Stimulated activated naive CD8-positive, alpha-beta T cell treated with anti-CD3 and anti-CD28 coated beads, Interleukin-15, amount 100 ng/mL, for 72 hours (primary cell): ENCODE measurements at regions not wholly inside any gene's neighbourhood (a gene's known extent, or its start where the extent isn't known, plus 50 kb on each side); places are given as distances from the start of the nearest gene placed in this dataset.

ENCODE experiments used
- ATAC-seq: fragments of 150-1000 bp; cut with Tn5 transposase; 2 replicates; pipeline ENCODE4 v1.10.0; 2021; ENCODE audit warnings: mild to moderate bottlenecking, moderate library complexity
- DNase-seq, 2 donors: peaks; one replicate each; pipeline ENCODE4 v3.0.0; 2021 to 2022
- H3K27ac Mint-ChIP-seq, 2 donors: one replicate each; pipeline ENCODE4 v1.8.0; 2022; ENCODE audit warnings: mild to moderate bottlenecking in 2 of 2, mixed read lengths in 2 of 2, moderate library complexity in 2 of 2
- H3K27me3 Mint-ChIP-seq: one replicate; pipeline ENCODE4 v1.8.0; 2022; ENCODE audit warnings: mixed read lengths
- H3K4me1 Mint-ChIP-seq: one replicate; pipeline ENCODE4 v1.8.0; 2022; ENCODE audit warnings: mild to moderate bottlenecking, mixed read lengths
- H3K4me3 Mint-ChIP-seq, 2 donors: one replicate each; pipeline ENCODE4 v1.8.0; 2022; ENCODE audit warnings: mild to moderate bottlenecking in 2 of 2, mixed read lengths in 2 of 2, moderate library complexity in 1 of 2
- H3K9me3 Mint-ChIP-seq, 2 donors: one replicate each; pipeline ENCODE4 v1.8.0; 2022; ENCODE audit warnings: mixed read lengths in 2 of 2

DNA sequence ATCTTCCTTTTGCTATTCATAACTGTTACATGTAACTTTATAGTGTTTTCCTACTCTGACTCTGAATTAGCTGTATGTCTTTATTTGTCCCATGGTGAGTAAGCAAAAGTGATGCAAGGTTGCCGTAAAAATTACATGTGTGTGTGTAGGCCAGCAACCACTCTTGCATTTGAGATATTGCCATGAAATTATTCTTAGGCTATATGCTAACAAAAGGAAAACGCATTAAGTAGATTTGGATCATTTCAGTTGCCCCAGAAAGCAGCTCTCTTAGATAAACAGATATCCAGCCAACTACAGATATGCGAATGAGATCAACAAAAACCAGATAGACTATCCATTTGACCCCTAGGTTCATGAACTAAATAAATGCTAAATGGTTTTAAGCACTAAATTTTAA is 73.6 kb downstream of the CYLC2 start:
- DNase-seq (no peak), ATAC-seq (no peak)
- no peaks in the 10 kb centered on the region for H3K27me3 Mint-ChIP-seq
- no peaks in the 10 kb centered on the region for H3K4me1 Mint-ChIP-seq
- no peak overlapping the region for H3K4me3 Mint-ChIP-seq
- H3K27ac Mint-ChIP-seq, result no peak overlapping the region
- peaks cover 0 to under 1% of the 10 kb centered on the region in 2 donors for H3K9me3 Mint-ChIP-seq

- ATAC-seq, result no peak
- no peak for DNase-seq
- Mint-ChIP-seq H3K4me1 (no peaks in the 10 kb centered on the region), H3K27me3 (no peaks in the 10 kb centered on the region), H3K27ac (no peak overlapping the region), H3K9me3 (peaks cover 8 to 9% of the 10 kb centered on the region in 2 donors), H3K4me3 (no peak overlapping the region)
Observed at GRCh38 chr9:103078581-103078980, 83.4 kb downstream of the CYLC2 start.

- no peak overlapping the region for H3K27ac Mint-ChIP-seq
- peaks cover 0 to 7% of the 10 kb centered on the region in 2 donors for H3K9me3 Mint-ChIP-seq
- no peak for ATAC-seq
- no peak for DNase-seq
- H3K4me1 Mint-ChIP-seq, result no peaks in the 10 kb centered on the region
- no peaks in the 10 kb centered on the region for H3K27me3 Mint-ChIP-seq
- H3K4me3 Mint-ChIP-seq, result no peak overlapping the region
Observed at GRCh38 chr9:103082494-103082893, 87.4 kb downstream of the CYLC2 start.

GRCh38 chr9:103089357-103089756 is 94.2 kb downstream of the CYLC2 start:
- no peak for DNase-seq
- H3K27me3 Mint-ChIP-seq, result no peaks in the 10 kb centered on the region
- no peak for ATAC-seq
- no peak overlapping the region for H3K27ac Mint-ChIP-seq
- H3K4me3 Mint-ChIP-seq, result no peak overlapping the region
- H3K4me1 Mint-ChIP-seq, result no peaks in the 10 kb centered on the region
- H3K9me3 Mint-ChIP-seq, result peaks cover 0 to 7% of the 10 kb centered on the region in 2 donors

GRCh38 chr9:103104101-103104500 is 109.0 kb downstream of the CYLC2 start:
- H3K27ac Mint-ChIP-seq, result no peak overlapping the region
- no peaks in the 10 kb centered on the region for H3K9me3 Mint-ChIP-seq
- no peaks in the 10 kb centered on the region for H3K4me1 Mint-ChIP-seq
- no peak overlapping the region for H3K4me3 Mint-ChIP-seq
- no peaks in the 10 kb centered on the region for H3K27me3 Mint-ChIP-seq
- no peak for ATAC-seq
- no peak for DNase-seq

GRCh38 chr9:103116246-103116645 is 121.1 kb downstream of the CYLC2 start:
- Mint-ChIP-seq H3K4me1 (no peaks in the 10 kb centered on the region), H3K4me3 (no peak overlapping the region)

DNA sequence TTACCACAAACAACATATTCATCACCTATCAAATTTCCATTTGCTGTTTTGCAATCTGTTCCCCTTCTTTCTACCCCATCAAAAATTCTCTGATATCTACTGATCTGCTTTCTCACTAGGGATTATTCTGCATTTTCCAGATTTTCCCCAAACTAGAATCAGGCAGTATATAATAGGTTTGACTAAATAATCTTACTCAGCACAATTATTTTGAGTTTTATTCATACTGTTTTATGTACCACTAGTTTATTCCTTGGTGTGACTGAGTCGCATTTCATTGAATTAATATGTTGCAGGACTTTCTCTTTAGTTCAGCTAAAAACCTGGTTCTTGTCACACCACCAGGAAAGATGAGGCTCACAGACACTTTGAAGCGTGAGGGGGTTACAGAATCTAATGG is 131.4 kb downstream of the CYLC2 start:
- no peak for ATAC-seq
- H3K4me3 Mint-ChIP-seq, result no peak overlapping the region
- no peak for DNase-seq
- no peaks in the 10 kb centered on the region for H3K27me3 Mint-ChIP-seq
- peaks cover 11 to 14% of the 10 kb centered on the region in 2 donors for H3K9me3 Mint-ChIP-seq
- H3K27ac Mint-ChIP-seq, result no peak overlapping the region
- no peaks in the 10 kb centered on the region for H3K4me1 Mint-ChIP-seq

More at GRCh38 chr9:103116246-103116645, 121.1 kb downstream of the CYLC2 start:
- Mint-ChIP-seq H3K27ac (no peak overlapping the region), H3K27me3 (no peaks in the 10 kb centered on the region), H3K9me3 (peaks cover 0 to 4% of the 10 kb centered on the region in 2 donors)
- no peak for ATAC-seq
- no peak for DNase-seq

- DNase-seq, result no peak
- no peaks in the 10 kb centered on the region for H3K27me3 Mint-ChIP-seq
- no peak overlapping the region for H3K4me3 Mint-ChIP-seq
- H3K9me3 Mint-ChIP-seq, result no peaks in the 10 kb centered on the region
- H3K4me1 Mint-ChIP-seq, result no peaks in the 10 kb centered on the region
- no peak for ATAC-seq
- H3K27ac Mint-ChIP-seq, result no peak overlapping the region
Observed at GRCh38 chr9:103139891-103140290, 144.8 kb downstream of the CYLC2 start.

- no peaks in the 10 kb centered on the region for H3K4me1 Mint-ChIP-seq
Observed at GRCh38 chr9:103152473-103152872, 157.3 kb downstream of the CYLC2 start.

GRCh38 chr9:103167530-103167929 is 172.4 kb downstream of the CYLC2 start:
- Mint-ChIP-seq H3K27me3 (no peaks in the 10 kb centered on the region), H3K4me3 (no peak overlapping the region)

More at GRCh38 chr9:103152473-103152872, 157.3 kb downstream of the CYLC2 start:
- ATAC-seq (no peak), DNase-seq (no peak)
- H3K27me3 Mint-ChIP-seq, result no peaks in the 10 kb centered on the region
- H3K4me3 Mint-ChIP-seq, result no peak overlapping the region
- H3K9me3 Mint-ChIP-seq, result peaks cover 17 to 29% of the 10 kb centered on the region in 2 donors
- no peak overlapping the region for H3K27ac Mint-ChIP-seq

DNA sequence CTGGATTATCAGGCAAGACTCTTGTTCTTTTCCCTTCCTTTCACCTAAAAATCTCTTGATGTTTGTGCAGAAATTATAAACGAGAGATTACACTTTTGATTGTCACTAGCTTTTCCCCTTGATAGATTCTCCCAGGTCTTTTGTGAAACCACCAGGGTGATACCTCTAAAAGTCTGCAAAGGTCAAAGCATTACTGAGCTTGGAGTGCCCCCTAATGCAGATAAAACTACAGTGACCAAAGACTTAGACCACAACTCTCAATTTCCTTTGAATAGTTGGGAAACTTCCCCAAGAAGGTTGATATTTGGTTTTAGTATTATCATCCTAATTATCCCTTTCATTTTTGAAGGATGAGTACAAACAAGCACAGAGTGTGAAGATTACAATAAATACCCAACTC is 173.1 kb downstream of the CYLC2 start:
- H3K4me1 Mint-ChIP-seq, result no peaks in the 10 kb centered on the region

More at GRCh38 chr9:103167530-103167929, 172.4 kb downstream of the CYLC2 start:
- ATAC-seq (no peak), DNase-seq (no peak)
- Mint-ChIP-seq H3K9me3 (peaks cover 6 to 20% of the 10 kb centered on the region in 2 donors), H3K27ac (no peak overlapping the region), H3K4me1 (no peaks in the 10 kb centered on the region)

GRCh38 chr9:103169798-103170197 is 174.7 kb downstream of the CYLC2 start:
- no peak overlapping the region for H3K4me3 Mint-ChIP-seq
- no peak for DNase-seq
- no peaks in the 10 kb centered on the region for H3K27me3 Mint-ChIP-seq
- no peak for ATAC-seq
- H3K27ac Mint-ChIP-seq, result no peak overlapping the region
- H3K9me3 Mint-ChIP-seq, result peaks cover 6 to 20% of the 10 kb centered on the region in 2 donors
- no peaks in the 10 kb centered on the region for H3K4me1 Mint-ChIP-seq

More for the DNA sequence above, 173.1 kb downstream of the CYLC2 start:
- DNase-seq (no peak), ATAC-seq (no peak)
- H3K27me3 Mint-ChIP-seq, result no peaks in the 10 kb centered on the region
- H3K9me3 Mint-ChIP-seq, result peaks cover 6 to 20% of the 10 kb centered on the region in 2 donors
- no peak overlapping the region for H3K27ac Mint-ChIP-seq
- no peak overlapping the region for H3K4me3 Mint-ChIP-seq

DNA sequence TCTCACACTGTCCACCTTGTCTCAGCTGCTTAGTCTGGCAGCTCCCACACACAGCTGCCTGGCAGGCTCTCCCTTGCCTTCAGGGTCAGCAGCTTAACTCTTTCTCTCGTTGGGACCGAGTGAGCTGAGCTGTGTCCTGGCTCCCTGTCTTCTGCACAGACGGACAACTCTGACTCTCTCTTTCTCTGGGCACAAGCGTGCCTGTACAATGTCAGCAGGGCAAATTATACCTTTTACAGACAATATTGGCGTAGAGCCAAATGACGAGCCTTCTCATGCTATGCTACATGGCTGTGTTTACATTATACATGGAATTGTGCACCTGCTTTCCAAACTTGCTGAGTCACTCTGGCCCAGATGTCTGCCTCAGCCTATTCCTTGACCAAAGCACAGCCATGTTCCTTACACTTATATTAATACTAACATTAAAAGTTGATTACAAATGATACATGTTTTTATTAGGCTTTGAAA is 188.6 kb downstream of the CYLC2 start:
- ATAC-seq, result no peak
- DNase-seq, result no peak
- H3K9me3 Mint-ChIP-seq, result peaks cover 0 to 15% of the 10 kb centered on the region in 2 donors
- no peaks in the 10 kb centered on the region for H3K4me1 Mint-ChIP-seq
- H3K4me3 Mint-ChIP-seq, result no peak overlapping the region
- H3K27ac Mint-ChIP-seq, result no peak overlapping the region
- no peaks in the 10 kb centered on the region for H3K27me3 Mint-ChIP-seq

GRCh38 chr9:103186959-103187358 is 191.8 kb downstream of the CYLC2 start:
- Mint-ChIP-seq H3K27ac (no peak overlapping the region), H3K4me1 (no peaks in the 10 kb centered on the region), H3K4me3 (no peak overlapping the region), H3K9me3 (peaks cover 0 to 22% of the 10 kb centered on the region in 2 donors), H3K27me3 (no peaks in the 10 kb centered on the region)
- DNase-seq, result no peak
- ATAC-seq, result no peak

DNA sequence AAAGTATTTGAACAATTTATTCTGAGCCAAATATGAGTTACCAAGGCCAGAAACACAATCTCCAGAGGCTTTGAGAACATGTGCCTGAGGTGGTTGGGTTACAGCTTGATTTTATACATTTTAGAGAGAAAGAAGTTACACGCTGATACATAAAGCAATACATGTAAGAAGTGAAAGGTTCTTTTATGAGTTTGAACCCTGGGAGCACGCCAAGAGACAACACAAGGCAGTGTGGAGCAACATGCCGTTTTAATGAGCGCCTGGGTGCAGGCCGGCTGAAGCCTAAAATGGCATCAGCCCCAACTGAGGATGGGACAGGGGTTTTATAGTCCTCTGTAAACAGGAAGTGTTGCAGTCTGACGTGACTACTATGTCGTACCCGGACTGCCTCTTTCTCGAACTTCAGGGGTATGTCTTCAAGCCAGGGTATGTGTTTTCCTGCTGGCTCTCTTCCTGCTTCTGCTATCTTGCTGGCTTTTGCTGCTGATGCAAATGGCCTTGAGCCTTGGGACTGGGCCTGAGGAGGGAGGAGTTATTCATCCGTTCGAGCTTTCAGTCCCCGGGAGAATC is 193.7 kb downstream of the CYLC2 start:
- ATAC-seq (no peak), DNase-seq (no peak)
- H3K9me3 Mint-ChIP-seq, result peaks cover 0 to 17% of the 10 kb centered on the region in 2 donors
- no peaks in the 10 kb centered on the region for H3K4me1 Mint-ChIP-seq
- no peaks in the 10 kb centered on the region for H3K27me3 Mint-ChIP-seq
- H3K4me3 Mint-ChIP-seq, result no peak overlapping the region
- H3K27ac Mint-ChIP-seq, result no peak overlapping the region

- Mint-ChIP-seq H3K27ac (no peak overlapping the region), H3K27me3 (no peaks in the 10 kb centered on the region), H3K4me3 (no peak overlapping the region), H3K4me1 (no peaks in the 10 kb centered on the region), H3K9me3 (peaks cover 0 to 5% of the 10 kb centered on the region in 2 donors)
- DNase-seq, result no peak
- ATAC-seq, result no peak
Observed at GRCh38 chr9:103193992-103194391, 198.9 kb downstream of the CYLC2 start.

DNA sequence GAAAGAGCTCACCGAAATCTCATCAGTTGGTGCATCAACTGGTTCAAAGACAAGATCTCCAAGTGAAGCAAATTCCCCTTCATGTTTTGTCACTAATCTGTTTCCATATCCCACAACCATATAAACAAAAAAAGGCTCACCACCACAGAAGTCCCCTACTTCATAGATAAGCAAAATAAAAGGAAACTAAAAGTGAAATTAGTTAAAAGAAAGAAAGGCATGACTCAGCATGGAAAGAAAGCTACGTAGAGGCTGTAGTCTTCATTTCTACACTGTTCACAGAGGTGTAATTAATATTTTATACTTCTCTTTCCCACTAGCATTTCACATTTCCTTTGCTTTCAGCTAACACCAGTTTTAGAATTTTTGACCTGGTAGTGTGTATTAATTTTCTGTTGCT is 208.0 kb downstream of the CYLC2 start:
- no peak overlapping the region for H3K4me3 Mint-ChIP-seq
- H3K27me3 Mint-ChIP-seq, result no peaks in the 10 kb centered on the region
- H3K9me3 Mint-ChIP-seq, result peaks cover 0 to 7% of the 10 kb centered on the region in 2 donors
- no peak for DNase-seq
- no peaks in the 10 kb centered on the region for H3K4me1 Mint-ChIP-seq
- H3K27ac Mint-ChIP-seq, result no peak overlapping the region
- ATAC-seq, result no peak
